GM19397 (cell line): ENCODE measurements at regions not wholly inside any gene's neighbourhood (a gene's known extent, or its start where the extent isn't known, plus 50 kb on each side); places are given as distances from the start of the nearest gene placed in this dataset.
"Not testable (repeated sequence)": the region's sequence is repeated elsewhere in the genome, so short reads cannot be mapped to it uniquely, and the experiment has no call there.

ENCODE experiments used
- ATAC-seq: cut with Tn5 transposase; IDR thresholded peaks from one replicate; pipeline ENCODE4 v1.9.1; 2021; ENCODE audit warnings: mild to moderate bottlenecking, moderate library complexity; ENCODE audit not compliant: unreplicated experiment

- no peak for ATAC-seq
These were observed 51.9 kb upstream of the TCERG1L start for GRCh38 chr10:131363416-131363815.

- ATAC-seq, result no peak
These were observed 60.0 kb upstream of the TCERG1L start for GRCh38 chr10:131371571-131371970.

GRCh38 chr10:131381576-131381975 lies 70.1 kb upstream of the TCERG1L start:
- ATAC-seq, result no peak

- not testable (repeated sequence) for ATAC-seq
These were observed 73.8 kb upstream of the TCERG1L start for GRCh38 chr10:131385161-131385872.

GRCh38 chr10:131387018-131387529 lies 75.6 kb upstream of the TCERG1L start:
- ATAC-seq, result no peak

- no peak for ATAC-seq
These were observed 80.4 kb upstream of the TCERG1L start for GRCh38 chr10:131391936-131392335.

- no peak for ATAC-seq
These were observed 84.9 kb upstream of the TCERG1L start for GRCh38 chr10:131396121-131397050.

GRCh38 chr10:131398166-131398565 lies 86.6 kb upstream of the TCERG1L start:
- no peak for ATAC-seq

GRCh38 chr10:131399981-131400380 lies 88.5 kb upstream of the TCERG1L start:
- no peak for ATAC-seq

- ATAC-seq, result no peak
These were observed 89.0 kb upstream of the TCERG1L start for GRCh38 chr10:131400513-131400912.

GRCh38 chr10:131402771-131403650 lies 91.5 kb upstream of the TCERG1L start:
- no peak for ATAC-seq

GRCh38 chr10:131403936-131404335 lies 92.4 kb upstream of the TCERG1L start:
- ATAC-seq, result no peak

- no peak for ATAC-seq
These were observed 93.4 kb upstream of the TCERG1L start for GRCh38 chr10:131404886-131405285.

- ATAC-seq, result no peak
These were observed 95.3 kb upstream of the TCERG1L start for GRCh38 chr10:131406676-131407392.

GRCh38 chr10:131418681-131419080 lies 107.2 kb upstream of the TCERG1L start:
- ATAC-seq, result no peak

GRCh38 chr10:131419797-131420196 lies 108.3 kb upstream of the TCERG1L start:
- ATAC-seq, result no peak

- no peak for ATAC-seq
These were observed 109.3 kb upstream of the TCERG1L start for GRCh38 chr10:131420867-131421266.

- ATAC-seq, result no peak
These were observed 109.9 kb upstream of the TCERG1L start for GRCh38 chr10:131421381-131421780.

GRCh38 chr10:131422731-131423130 lies 111.2 kb upstream of the TCERG1L start:
- no peak for ATAC-seq

GRCh38 chr10:131424053-131424452 lies 112.5 kb upstream of the TCERG1L start:
- ATAC-seq, result no peak
